ENCODE measurements at regions not wholly inside any gene's neighbourhood (a gene's known extent, or its start where the extent isn't known, plus 50 kb on each side); places are given as distances from the start of the nearest gene placed in this dataset.
"Not testable (repeated sequence)": the region's sequence is repeated elsewhere in the genome, so short reads cannot be mapped to it uniquely, and the experiment has no call there.

- 50% methylated on average over 1 of the region's 1 CpG for WGBS
- no peak overlapping the region for H3K4me3 ChIP-seq
- no peaks in the 10 kb centered on the region for H3K27me3 ChIP-seq (replicated peaks; ENCODE audit: insufficient read depth)
- intact Hi-C loops (cut with DNase I), result no loop called here
- no peaks in the 10 kb centered on the region for H3K9me3 ChIP-seq
- no peaks in the 10 kb centered on the region for H3K36me3 ChIP-seq
- TF ChIP-seq POLR2AphosphoS5 (IDR thresholded peaks at IDR 0.05) (no peak), CTCF (IDR thresholded peaks at IDR 0.05) (no peak), POLR2A (IDR thresholded peaks at IDR 0.05) (no peak)
- no peak overlapping the region for H3K27ac ChIP-seq
- no peak for DNase-seq (ENCODE audit: low spot score)
- H3K4me1 ChIP-seq (replicated peaks), result no peaks in the 10 kb centered on the region
These were observed 320.1 kb upstream of the KYNU start for GRCh38 chr2:142557391-142557790.

DNA sequence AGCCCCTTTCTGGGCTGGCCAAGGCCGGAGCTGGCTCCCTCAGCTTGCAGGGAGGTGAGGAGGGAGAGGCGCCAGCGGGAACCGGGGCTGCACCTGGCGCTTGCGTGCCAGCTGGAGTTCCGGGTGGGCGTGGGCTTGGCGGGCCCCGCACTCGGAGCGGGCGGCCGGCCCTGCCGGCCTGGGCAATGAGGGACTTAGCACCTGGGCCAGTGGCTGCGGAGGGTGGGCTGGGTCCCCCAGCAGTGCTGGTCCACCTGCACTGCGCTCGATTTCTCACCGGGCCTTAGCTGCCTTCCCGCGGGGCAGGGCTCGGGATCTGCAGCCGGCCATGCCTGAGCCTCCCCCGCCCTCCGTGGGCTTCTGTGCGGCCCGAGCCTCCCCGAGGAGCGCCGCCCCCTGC is 331.5 kb upstream of the KYNU start:
- H3K27me3 ChIP-seq (replicated peaks; ENCODE audit: insufficient read depth); H3K9me3 ChIP-seq; H3K4me1 ChIP-seq (replicated peaks); H3K36me3 ChIP-seq; intact Hi-C loops (cut with DNase I); H3K4me3 ChIP-seq; DNase-seq (ENCODE audit: low spot score); H3K27ac ChIP-seq: not testable (repeated sequence)
- WGBS, result 97% methylated on average over 29 of the region's 30 CpGs

DNA sequence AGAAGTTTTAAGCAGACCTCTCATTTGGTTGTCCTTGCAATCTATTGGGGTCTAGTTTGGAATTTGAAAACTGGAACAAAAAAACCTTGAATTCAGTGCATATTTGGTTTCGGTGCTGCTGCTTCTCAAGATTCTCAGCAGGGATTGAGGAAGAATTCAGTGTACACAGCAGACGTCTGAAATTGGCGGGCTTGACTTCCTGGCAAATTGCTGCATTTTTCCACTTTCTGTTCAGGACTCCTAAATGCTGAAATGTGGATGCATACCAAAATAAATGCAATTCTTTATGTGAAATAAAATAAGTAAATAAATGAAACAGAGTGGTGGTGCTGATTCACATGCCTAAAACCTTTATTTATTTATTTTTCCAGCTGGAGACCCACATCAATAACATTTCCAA is 332.4 kb upstream of the KYNU start:
- intact Hi-C loops (cut with DNase I), result no loop called here
- no peak overlapping the region for H3K4me3 ChIP-seq
- H3K4me1 ChIP-seq (replicated peaks), result no peaks in the 10 kb centered on the region
- no peaks in the 10 kb centered on the region for H3K36me3 ChIP-seq
- H3K27me3 ChIP-seq (replicated peaks; ENCODE audit: insufficient read depth), result no peaks in the 10 kb centered on the region
- H3K9me3 ChIP-seq, result no peaks in the 10 kb centered on the region
- TF ChIP-seq CTCF (IDR thresholded peaks at IDR 0.05) (no peak), POLR2AphosphoS5 (IDR thresholded peaks at IDR 0.05) (no peak), POLR2A (IDR thresholded peaks at IDR 0.05) (no peak)
- WGBS, result 31% methylated on average over 3 of the region's 3 CpGs
- no peak overlapping the region for H3K27ac ChIP-seq
- no peak for DNase-seq (ENCODE audit: low spot score)

DNA sequence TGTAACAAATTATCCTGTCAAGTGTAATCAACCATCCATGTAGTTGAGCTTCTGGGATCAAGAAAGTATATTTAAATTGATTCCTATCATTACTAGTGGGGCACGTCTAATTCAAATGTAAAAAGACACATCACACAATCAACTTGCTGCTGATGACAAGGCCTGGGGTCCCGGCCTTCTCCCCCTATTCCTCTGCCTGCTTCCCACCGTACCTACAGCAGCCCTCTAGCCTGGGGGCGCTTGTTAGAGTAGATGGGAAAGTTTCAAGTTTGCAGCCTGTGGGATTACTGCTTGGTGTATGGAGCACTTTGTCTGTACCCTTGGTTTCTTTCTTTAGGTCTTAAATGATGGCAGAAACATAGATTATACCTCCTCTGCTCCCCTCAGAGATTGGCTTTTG is 333.3 kb upstream of the KYNU start:
- TF ChIP-seq POLR2A (IDR thresholded peaks at IDR 0.05) (no peak), CTCF (IDR thresholded peaks at IDR 0.05) (no peak), POLR2AphosphoS5 (IDR thresholded peaks at IDR 0.05) (no peak)
- no peak for DNase-seq (ENCODE audit: low spot score)
- H3K4me1 ChIP-seq (replicated peaks), result no peaks in the 10 kb centered on the region
- H3K4me3 ChIP-seq, result no peak overlapping the region
- no peak overlapping the region for H3K27ac ChIP-seq
- no peaks in the 10 kb centered on the region for H3K36me3 ChIP-seq
- H3K27me3 ChIP-seq (replicated peaks; ENCODE audit: insufficient read depth), result no peaks in the 10 kb centered on the region
- WGBS, result 72% methylated on average over 4 of the region's 4 CpGs
- H3K9me3 ChIP-seq, result no peaks in the 10 kb centered on the region
- intact Hi-C loops (cut with DNase I), result no loop called here

GRCh38 chr2:142542431-142542910 is 335.0 kb upstream of the KYNU start:
- Histone ChIP-seq H3K4me3 (no peak overlapping the region), H3K9me3 (no peaks in the 10 kb centered on the region), H3K27ac (no peak overlapping the region), H3K36me3 (no peaks in the 10 kb centered on the region), H3K4me1 (replicated peaks) (no peaks in the 10 kb centered on the region), H3K27me3 (replicated peaks; ENCODE audit: insufficient read depth) (no peaks in the 10 kb centered on the region)
- DNase-seq (ENCODE audit: low spot score), result no peak
- intact Hi-C loops (cut with DNase I), result no loop called here
- 74% methylated on average over 1 of the region's 1 CpG for WGBS
- no peak for TF ChIP-seq POLR2AphosphoS5 (IDR thresholded peaks at IDR 0.05)
- no peak for TF ChIP-seq POLR2A (IDR thresholded peaks at IDR 0.05)
- no peak for TF ChIP-seq CTCF (IDR thresholded peaks at IDR 0.05)
